ENCODE measurements at regions not wholly inside any gene's neighbourhood (a gene's known extent, or its start where the extent isn't known, plus 50 kb on each side); places are given as distances from the start of the nearest gene placed in this dataset.

DNA sequence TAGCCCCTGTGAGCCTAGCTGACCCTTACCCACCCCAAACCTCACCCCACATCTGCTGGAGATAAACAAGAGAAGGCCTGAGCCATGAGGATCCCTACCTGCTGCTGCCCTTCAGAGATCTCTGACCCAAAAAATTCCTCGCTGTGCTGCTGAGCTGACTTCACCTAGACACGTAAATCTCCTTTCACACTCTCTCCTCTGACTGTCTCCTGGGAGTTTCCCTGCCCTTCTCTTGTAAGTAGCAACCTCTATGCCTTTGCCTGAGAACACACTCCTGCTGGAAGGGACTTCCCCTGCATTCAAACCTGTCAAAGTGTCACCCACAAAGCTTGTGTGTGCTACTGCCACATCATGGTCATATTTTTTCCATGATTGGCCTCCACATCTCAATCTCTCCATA, 134.2 kb upstream of the NOL4 start:
- no peaks in the 10 kb centered on the region for H3K36me3 Mint-ChIP-seq (ENCODE audit: low read depth)
- ATAC-seq (peak; percentile 31; the same call in 2 of the 3 replicates), DNase-seq (ENCODE audit: low spot score) (no peak)
- no peaks in the 10 kb centered on the region for H3K36me3 ChIP-seq (ENCODE audit: insufficient read depth)
- no peak overlapping the region for H3K4me3 ChIP-seq
- H3K4me1 ChIP-seq (ENCODE audit: insufficient read depth): no peaks in the 10 kb centered on the region
- H3K4me2 ChIP-seq: no peak overlapping the region
- H3K9me2 ChIP-seq (ENCODE audit: insufficient read depth): peaks cover 17% of the 10 kb centered on the region; the same call in 1 of the 2 replicates
- H3F3A ChIP-seq (replicated peaks; ENCODE audit: low read depth): no peaks in the 10 kb centered on the region
- H3K27ac Mint-ChIP-seq: no peak overlapping the region
- peak overlapping the region; percentile 53; the same call in 1 of the 2 replicates for H2AFZ ChIP-seq
- H3K9me3 Mint-ChIP-seq: no peaks in the 10 kb centered on the region
- no peak overlapping the region for H3K27ac ChIP-seq (ENCODE audit: low read depth)
- H3K4me1 Mint-ChIP-seq: no peaks in the 10 kb centered on the region
- H3K27me3 Mint-ChIP-seq (ENCODE audit: insufficient read depth, low read depth, poor library complexity): no peaks in the 10 kb centered on the region
- no peaks in the 10 kb centered on the region for H3K27me3 ChIP-seq (ENCODE audit: insufficient read depth)
- H3K79me2 ChIP-seq (replicated peaks; ENCODE audit: insufficient read depth): no peaks in the 10 kb centered on the region
- H4K20me1 ChIP-seq (replicated peaks; ENCODE audit: insufficient read depth): no peaks in the 10 kb centered on the region
- no peak overlapping the region for H3K4me3 Mint-ChIP-seq
- TF ChIP-seq NANOG (IDR thresholded peaks at IDR 0.05; ENCODE audit: borderline replicate concordance) (no peak), REST (IDR thresholded peaks at IDR 0.05; ENCODE audit: unreplicated experiment) (no peak), EZH2 (IDR thresholded peaks at IDR 0.05; ENCODE audit: low read depth, unreplicated experiment) (no peak), ZNF462 (CRISPR knock-in tag; IDR thresholded peaks at IDR 0.05) (no peak), EZH2phosphoT487 (IDR thresholded peaks at IDR 0.05; ENCODE audit: unreplicated experiment) (no peak)
- TF ChIP-seq, protein P1, sequence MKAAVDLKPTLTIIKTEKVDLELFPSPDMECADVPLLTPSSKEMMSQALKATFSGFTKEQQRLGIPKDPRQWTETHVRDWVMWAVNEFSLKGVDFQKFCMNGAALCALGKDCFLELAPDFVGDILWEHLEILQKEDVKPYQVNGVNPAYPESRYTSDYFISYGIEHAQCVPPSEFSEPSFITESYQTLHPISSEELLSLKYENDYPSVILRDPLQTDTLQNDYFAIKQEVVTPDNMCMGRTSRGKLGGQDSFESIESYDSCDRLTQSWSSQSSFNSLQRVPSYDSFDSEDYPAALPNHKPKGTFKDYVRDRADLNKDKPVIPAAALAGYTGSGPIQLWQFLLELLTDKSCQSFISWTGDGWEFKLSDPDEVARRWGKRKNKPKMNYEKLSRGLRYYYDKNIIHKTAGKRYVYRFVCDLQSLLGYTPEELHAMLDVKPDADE (IDR thresholded peaks at IDR 0.05): no peak

All from GM23338 (cell line).